ENCODE measurements at regions not wholly inside any gene's neighbourhood (a gene's known extent, or its start where the extent isn't known, plus 50 kb on each side); places are given as distances from the start of the nearest gene placed in this dataset.

DNA sequence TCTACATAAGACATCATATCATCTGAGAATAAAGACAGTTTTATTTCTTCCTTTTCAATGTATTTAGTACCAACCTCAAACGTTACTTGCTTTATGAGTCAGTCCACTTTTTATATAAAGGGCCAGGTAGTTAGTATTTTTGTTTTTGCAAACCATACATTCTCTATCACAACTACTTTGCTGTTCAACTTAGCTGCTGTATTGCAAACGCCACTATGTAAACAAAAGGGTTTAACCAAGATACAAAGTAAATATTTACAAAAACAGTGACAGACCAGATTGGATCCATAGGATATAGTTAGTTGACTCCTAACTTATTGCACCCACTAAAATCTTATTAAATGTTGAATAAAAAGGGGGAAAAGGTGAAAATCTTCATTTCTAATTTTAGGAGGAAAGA lies 87.7 kb upstream of the FOXG1 start:
- TF ChIP-seq, protein P1, sequence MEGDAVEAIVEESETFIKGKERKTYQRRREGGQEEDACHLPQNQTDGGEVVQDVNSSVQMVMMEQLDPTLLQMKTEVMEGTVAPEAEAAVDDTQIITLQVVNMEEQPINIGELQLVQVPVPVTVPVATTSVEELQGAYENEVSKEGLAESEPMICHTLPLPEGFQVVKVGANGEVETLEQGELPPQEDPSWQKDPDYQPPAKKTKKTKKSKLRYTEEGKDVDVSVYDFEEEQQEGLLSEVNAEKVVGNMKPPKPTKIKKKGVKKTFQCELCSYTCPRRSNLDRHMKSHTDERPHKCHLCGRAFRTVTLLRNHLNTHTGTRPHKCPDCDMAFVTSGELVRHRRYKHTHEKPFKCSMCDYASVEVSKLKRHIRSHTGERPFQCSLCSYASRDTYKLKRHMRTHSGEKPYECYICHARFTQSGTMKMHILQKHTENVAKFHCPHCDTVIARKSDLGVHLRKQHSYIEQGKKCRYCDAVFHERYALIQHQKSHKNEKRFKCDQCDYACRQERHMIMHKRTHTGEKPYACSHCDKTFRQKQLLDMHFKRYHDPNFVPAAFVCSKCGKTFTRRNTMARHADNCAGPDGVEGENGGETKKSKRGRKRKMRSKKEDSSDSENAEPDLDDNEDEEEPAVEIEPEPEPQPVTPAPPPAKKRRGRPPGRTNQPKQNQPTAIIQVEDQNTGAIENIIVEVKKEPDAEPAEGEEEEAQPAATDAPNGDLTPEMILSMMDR (tag by site-specific recombination; IDR thresholded peaks at IDR 0.05): no peak
- TF ChIP-seq, protein P2, sequence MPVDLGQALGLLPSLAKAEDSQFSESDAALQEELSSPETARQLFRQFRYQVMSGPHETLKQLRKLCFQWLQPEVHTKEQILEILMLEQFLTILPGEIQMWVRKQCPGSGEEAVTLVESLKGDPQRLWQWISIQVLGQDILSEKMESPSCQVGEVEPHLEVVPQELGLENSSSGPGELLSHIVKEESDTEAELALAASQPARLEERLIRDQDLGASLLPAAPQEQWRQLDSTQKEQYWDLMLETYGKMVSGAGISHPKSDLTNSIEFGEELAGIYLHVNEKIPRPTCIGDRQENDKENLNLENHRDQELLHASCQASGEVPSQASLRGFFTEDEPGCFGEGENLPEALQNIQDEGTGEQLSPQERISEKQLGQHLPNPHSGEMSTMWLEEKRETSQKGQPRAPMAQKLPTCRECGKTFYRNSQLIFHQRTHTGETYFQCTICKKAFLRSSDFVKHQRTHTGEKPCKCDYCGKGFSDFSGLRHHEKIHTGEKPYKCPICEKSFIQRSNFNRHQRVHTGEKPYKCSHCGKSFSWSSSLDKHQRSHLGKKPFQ (tag by site-specific recombination; IDR thresholded peaks at IDR 0.05): no peak
- TF ChIP-seq ZNF629 (tag by site-specific recombination; IDR thresholded peaks at IDR 0.05): no peak
- TF ChIP-seq ZNF311 (tag by site-specific recombination; IDR thresholded peaks at IDR 0.05; ENCODE audit: borderline replicate concordance): no peak
- no peak for TF ChIP-seq MYNN (tag by site-specific recombination; IDR thresholded peaks at IDR 0.05; ENCODE audit: borderline replicate concordance)
- TF ChIP-seq, protein P3, sequence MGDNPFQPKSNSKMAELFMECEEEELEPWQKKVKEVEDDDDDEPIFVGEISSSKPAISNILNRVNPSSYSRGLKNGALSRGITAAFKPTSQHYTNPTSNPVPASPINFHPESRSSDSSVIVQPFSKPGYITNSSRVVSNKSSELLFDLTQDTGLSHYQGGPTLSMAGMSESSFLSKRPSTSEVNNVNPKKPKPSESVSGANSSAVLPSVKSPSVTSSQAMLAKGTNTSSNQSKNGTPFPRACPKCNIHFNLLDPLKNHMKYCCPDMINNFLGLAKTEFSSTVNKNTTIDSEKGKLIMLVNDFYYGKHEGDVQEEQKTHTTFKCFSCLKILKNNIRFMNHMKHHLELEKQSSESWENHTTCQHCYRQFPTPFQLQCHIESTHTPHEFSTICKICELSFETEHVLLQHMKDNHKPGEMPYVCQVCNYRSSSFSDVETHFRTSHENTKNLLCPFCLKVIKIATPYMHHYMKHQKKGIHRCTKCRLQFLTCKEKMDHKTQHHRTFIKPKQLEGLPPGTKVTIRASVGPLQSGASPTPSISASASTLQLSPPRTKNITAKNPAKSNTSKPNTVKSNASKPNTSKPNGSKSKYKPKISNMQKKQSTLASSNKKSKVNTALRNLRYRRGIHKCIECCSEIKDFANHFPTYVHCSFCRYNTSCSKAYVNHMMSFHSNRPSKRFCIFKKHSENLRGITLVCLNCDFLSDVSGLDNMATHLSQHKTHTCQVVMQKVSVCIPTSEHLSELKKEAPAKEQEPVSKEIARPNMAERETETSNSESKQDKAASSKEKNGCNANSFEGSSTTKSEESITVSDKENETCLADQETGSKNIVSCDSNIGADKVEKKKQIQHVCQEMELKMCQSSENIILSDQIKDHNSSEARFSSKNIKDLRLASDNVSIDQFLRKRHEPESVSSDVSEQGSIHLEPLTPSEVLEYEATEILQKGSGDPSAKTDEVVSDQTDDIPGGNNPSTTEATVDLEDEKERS (tag by site-specific recombination; IDR thresholded peaks at IDR 0.05): no peak
- TF ChIP-seq ZNF585B (tag by site-specific recombination; IDR thresholded peaks at IDR 0.05): no peak
- TF ChIP-seq SCRT2 (tag by site-specific recombination; IDR thresholded peaks at IDR 0.05): no peak
- no peak for TF ChIP-seq ZNF302 (tag by site-specific recombination; IDR thresholded peaks at IDR 0.05; ENCODE audit: low read depth)
- no peak for TF ChIP-seq YY1 (tag by site-specific recombination; IDR thresholded peaks at IDR 0.05)
- no peak for TF ChIP-seq TCF7L2 (IDR thresholded peaks at IDR 0.05; ENCODE audit: borderline replicate concordance, low read depth, low read length)
- no peak for TF ChIP-seq ZFP37 (tag by site-specific recombination; IDR thresholded peaks at IDR 0.05)

All from HEK293 (cell line).